ENCODE measurements at regions not wholly inside any gene's neighbourhood (a gene's known extent, or its start where the extent isn't known, plus 50 kb on each side); places are given as distances from the start of the nearest gene placed in this dataset.

DNA sequence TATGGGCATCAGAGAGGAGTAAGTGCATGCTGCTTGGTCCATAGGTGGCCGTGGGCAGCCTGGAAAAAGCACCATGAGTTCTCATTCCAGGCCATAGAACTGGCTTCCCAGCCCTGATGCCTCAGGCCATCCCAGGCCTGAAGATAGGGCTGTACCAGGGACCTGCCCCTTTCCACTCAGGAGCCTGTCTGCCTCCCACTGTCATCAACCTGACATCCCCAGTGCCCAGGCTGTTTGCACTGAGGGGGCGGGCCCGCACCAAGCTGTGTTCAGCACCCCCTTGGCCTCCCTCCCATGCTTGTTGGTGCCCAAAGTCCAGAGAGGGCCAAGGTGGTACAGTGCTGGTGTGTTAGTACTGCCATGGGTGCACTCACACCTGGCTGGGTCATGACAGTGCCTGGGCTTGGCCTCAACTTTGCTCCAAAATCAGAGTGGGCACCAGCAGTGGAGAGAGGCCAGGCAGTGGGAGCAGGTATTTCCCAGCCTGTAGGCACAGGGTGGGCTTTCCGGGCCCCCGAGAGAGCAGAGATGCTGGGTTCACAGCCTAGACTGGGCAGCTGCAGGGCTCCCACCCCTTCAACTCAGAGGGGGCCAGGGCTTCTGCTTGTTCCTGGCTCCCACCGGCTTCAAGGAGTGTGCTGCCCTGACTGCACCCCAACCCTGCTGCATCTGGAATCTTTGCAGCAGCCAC is 556.1 kb downstream of the SI start:
- H3K23ac ChIP-seq (ENCODE audit: low read length in 2 of 2), result no peak overlapping the region
- H3K4ac ChIP-seq (ENCODE audit: low read depth in 1 of 2, low read length in 2 of 2), result no peak overlapping the region
- no peaks in the 10 kb centered on the region for H3K27me3 ChIP-seq (ENCODE audit: control insufficient read depth in 1 of 2, insufficient read depth in 1 of 2, low read length in 2 of 2)
- WGBS, result 89% methylated on average over 6 of the region's 6 CpGs
- H3K9me3 ChIP-seq (ENCODE audit: control insufficient read depth, low read length), result peaks cover 22% of the 10 kb centered on the region
- no peak overlapping the region for H2AFZ ChIP-seq (ENCODE audit: low read depth, low read length)
- no peak overlapping the region for H3K14ac ChIP-seq (ENCODE audit: low read length in 2 of 2)
- H3K36me3 ChIP-seq (ENCODE audit: control insufficient read depth in 1 of 2, insufficient read depth in 2 of 2, low read depth in 1 of 2, low read length in 2 of 2), result no peaks in the 10 kb centered on the region
- no peak for DNase-seq
- H4K8ac ChIP-seq (ENCODE audit: low read length), result peak overlapping the region; percentile 9
- no peak overlapping the region for H3K4me3 ChIP-seq (ENCODE audit: insufficient read depth in 1 of 2, low read depth in 1 of 2, low read length in 2 of 2)
- H3K18ac ChIP-seq (ENCODE audit: low read depth in 1 of 2, low read length in 2 of 2), result no peak overlapping the region
- H3K79me1 ChIP-seq (replicated peaks; ENCODE audit: low read length, poor library complexity, severe bottlenecking), result no peaks in the 10 kb centered on the region
- no peak overlapping the region for H3K9ac ChIP-seq (ENCODE audit: low read length)
- no peak overlapping the region for H2BK5ac ChIP-seq (ENCODE audit: low read depth, low read length, poor library complexity, severe bottlenecking)
- no peak overlapping the region for H2AK5ac ChIP-seq (ENCODE audit: low read length, severe bottlenecking)
- no peaks in the 10 kb centered on the region for H3K4me1 ChIP-seq (ENCODE audit: control insufficient read depth, insufficient read depth, low read depth, low read length)
- no peak overlapping the region for H2BK120ac ChIP-seq (ENCODE audit: low read depth, low read length)
- no peak overlapping the region for H3K27ac ChIP-seq (ENCODE audit: low read length, poor library complexity, severe bottlenecking)
- H3K4me2 ChIP-seq (ENCODE audit: low read length, poor library complexity, severe bottlenecking), result no peak overlapping the region
- no peak overlapping the region for H2BK12ac ChIP-seq (ENCODE audit: low read length in 2 of 2)
- H2BK15ac ChIP-seq (ENCODE audit: low read depth, poor library complexity, severe bottlenecking), result no peak overlapping the region
- no peak overlapping the region for H4K91ac ChIP-seq (ENCODE audit: low read length)

DNA sequence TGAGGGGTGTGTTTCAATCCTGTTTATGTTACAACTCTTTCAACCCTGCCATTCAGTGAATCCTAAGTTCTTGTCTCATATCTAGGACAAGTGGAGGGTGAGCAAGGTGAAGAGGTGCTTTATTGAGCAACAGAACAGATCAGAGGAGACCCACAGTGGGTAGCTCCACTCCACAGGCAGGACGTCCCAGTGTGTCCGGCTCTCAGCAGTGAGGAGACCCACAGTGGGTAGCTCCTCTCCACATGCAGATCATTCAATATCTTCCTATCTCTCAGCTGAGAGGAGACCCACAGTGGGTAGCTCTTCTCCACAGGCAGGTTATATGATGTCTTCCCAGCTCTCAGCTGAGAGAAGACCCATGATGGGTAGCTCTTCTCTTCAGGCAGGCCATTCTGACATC is 556.7 kb downstream of the SI start:
- Histone ChIP-seq H2BK15ac (ENCODE audit: low read depth, poor library complexity, severe bottlenecking) (no peak overlapping the region), H3K27me3 (ENCODE audit: control insufficient read depth in 1 of 2, insufficient read depth in 1 of 2, low read length in 2 of 2) (no peaks in the 10 kb centered on the region), H2AFZ (ENCODE audit: low read depth, low read length) (no peak overlapping the region), H3K79me1 (replicated peaks; ENCODE audit: low read length, poor library complexity, severe bottlenecking) (no peaks in the 10 kb centered on the region), H3K18ac (ENCODE audit: low read depth in 1 of 2, low read length in 2 of 2) (no peak overlapping the region), H3K4ac (ENCODE audit: low read depth in 1 of 2, low read length in 2 of 2) (no peak overlapping the region), H3K14ac (ENCODE audit: low read length in 2 of 2) (no peak overlapping the region), H3K9me3 (ENCODE audit: control insufficient read depth, low read length) (peaks cover 22% of the 10 kb centered on the region), H3K4me2 (ENCODE audit: low read length, poor library complexity, severe bottlenecking) (no peak overlapping the region), H3K27ac (ENCODE audit: low read length, poor library complexity, severe bottlenecking) (no peak overlapping the region), H4K91ac (ENCODE audit: low read length) (no peak overlapping the region), H3K4me1 (ENCODE audit: control insufficient read depth, insufficient read depth, low read depth, low read length) (no peaks in the 10 kb centered on the region), H2BK120ac (ENCODE audit: low read depth, low read length) (no peak overlapping the region), H2BK5ac (ENCODE audit: low read depth, low read length, poor library complexity, severe bottlenecking) (no peak overlapping the region), H3K4me3 (ENCODE audit: insufficient read depth in 1 of 2, low read depth in 1 of 2, low read length in 2 of 2) (no peak overlapping the region), H3K36me3 (ENCODE audit: control insufficient read depth in 1 of 2, insufficient read depth in 2 of 2, low read depth in 1 of 2, low read length in 2 of 2) (no peaks in the 10 kb centered on the region), H4K8ac (ENCODE audit: low read length) (no peak overlapping the region), H2AK5ac (ENCODE audit: low read length, severe bottlenecking) (no peak overlapping the region), H2BK12ac (ENCODE audit: low read length in 2 of 2) (no peak overlapping the region), H3K23ac (ENCODE audit: low read length in 2 of 2) (no peak overlapping the region), H3K9ac (ENCODE audit: low read length) (no peak overlapping the region)
- no peak for DNase-seq
- 93% methylated on average over 2 of the region's 2 CpGs for WGBS

DNA sequence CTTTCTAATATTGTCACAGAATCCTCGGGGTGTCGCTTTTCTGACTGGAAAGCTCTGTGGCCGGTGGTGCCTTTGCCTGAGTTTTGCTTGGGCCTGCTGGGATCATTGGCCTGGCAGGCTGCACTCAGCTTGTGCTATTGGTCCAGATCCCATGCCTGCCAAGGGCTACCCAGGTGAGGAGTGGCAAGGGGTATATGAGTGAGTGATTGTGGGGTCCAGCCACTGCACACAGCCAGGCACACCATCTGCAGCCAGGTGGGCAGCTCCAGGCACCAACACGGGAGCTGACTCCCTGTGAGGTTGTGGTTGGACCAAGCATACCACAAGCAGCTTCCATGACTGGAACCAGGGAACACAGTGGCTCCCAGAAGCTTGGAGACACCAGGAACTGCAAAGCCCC is 557.2 kb downstream of the SI start:
- no peaks in the 10 kb centered on the region for H3K36me3 ChIP-seq (ENCODE audit: control insufficient read depth in 1 of 2, insufficient read depth in 2 of 2, low read depth in 1 of 2, low read length in 2 of 2)
- WGBS, result 79% methylated on average over 4 of the region's 4 CpGs
- no peak overlapping the region for H3K14ac ChIP-seq (ENCODE audit: low read length in 2 of 2)
- no peak overlapping the region for H2BK15ac ChIP-seq (ENCODE audit: low read depth, poor library complexity, severe bottlenecking)
- H4K91ac ChIP-seq (ENCODE audit: low read length), result no peak overlapping the region
- no peak overlapping the region for H3K4ac ChIP-seq (ENCODE audit: low read depth in 1 of 2, low read length in 2 of 2)
- H3K79me1 ChIP-seq (replicated peaks; ENCODE audit: low read length, poor library complexity, severe bottlenecking), result no peaks in the 10 kb centered on the region
- H2BK12ac ChIP-seq (ENCODE audit: low read length in 2 of 2), result no peak overlapping the region
- H3K23ac ChIP-seq (ENCODE audit: low read length in 2 of 2), result no peak overlapping the region
- no peak for DNase-seq
- no peak overlapping the region for H2BK5ac ChIP-seq (ENCODE audit: low read depth, low read length, poor library complexity, severe bottlenecking)
- H2AK5ac ChIP-seq (ENCODE audit: low read length, severe bottlenecking), result no peak overlapping the region
- no peak overlapping the region for H4K8ac ChIP-seq (ENCODE audit: low read length)
- H3K18ac ChIP-seq (ENCODE audit: low read depth in 1 of 2, low read length in 2 of 2), result no peak overlapping the region
- H3K9me3 ChIP-seq (ENCODE audit: control insufficient read depth, low read length), result peaks cover 22% of the 10 kb centered on the region
- H3K27ac ChIP-seq (ENCODE audit: low read length, poor library complexity, severe bottlenecking), result no peak overlapping the region
- H3K4me2 ChIP-seq (ENCODE audit: low read length, poor library complexity, severe bottlenecking), result no peak overlapping the region
- no peak overlapping the region for H2BK120ac ChIP-seq (ENCODE audit: low read depth, low read length)
- no peak overlapping the region for H3K9ac ChIP-seq (ENCODE audit: low read length)
- H3K4me3 ChIP-seq (ENCODE audit: insufficient read depth in 1 of 2, low read depth in 1 of 2, low read length in 2 of 2), result no peak overlapping the region
- no peaks in the 10 kb centered on the region for H3K4me1 ChIP-seq (ENCODE audit: control insufficient read depth, insufficient read depth, low read depth, low read length)
- H3K27me3 ChIP-seq (ENCODE audit: control insufficient read depth in 1 of 2, insufficient read depth in 1 of 2, low read length in 2 of 2), result no peaks in the 10 kb centered on the region
- no peak overlapping the region for H2AFZ ChIP-seq (ENCODE audit: low read depth, low read length)

DNA sequence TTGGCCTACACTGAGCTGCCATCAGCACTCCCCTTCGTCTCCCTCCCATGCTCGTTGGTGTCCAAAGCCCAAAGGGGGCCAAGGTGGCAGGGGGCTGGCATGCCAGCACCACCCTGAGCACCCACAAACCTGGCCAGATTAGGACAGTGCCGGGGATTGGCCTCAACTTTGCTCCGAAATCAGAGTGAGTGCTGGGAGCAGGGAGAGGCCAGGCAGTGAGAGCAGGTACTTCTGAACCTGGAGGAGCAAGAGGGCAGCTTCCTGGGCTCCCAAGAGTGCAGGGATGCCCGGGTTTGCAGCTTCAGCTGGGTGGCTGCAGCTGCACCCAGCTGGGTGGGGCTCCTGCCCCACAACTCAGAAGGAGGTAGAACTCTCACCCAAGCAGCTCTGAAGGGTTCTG is 563.0 kb downstream of the SI start:
- H4K91ac ChIP-seq (ENCODE audit: low read length), result no peak overlapping the region
- H2BK120ac ChIP-seq (ENCODE audit: low read depth, low read length), result no peak overlapping the region
- no peak overlapping the region for H2BK12ac ChIP-seq (ENCODE audit: low read length in 2 of 2)
- H3K4me2 ChIP-seq (ENCODE audit: low read length, poor library complexity, severe bottlenecking), result no peak overlapping the region
- no peaks in the 10 kb centered on the region for H3K36me3 ChIP-seq (ENCODE audit: control insufficient read depth in 1 of 2, insufficient read depth in 2 of 2, low read depth in 1 of 2, low read length in 2 of 2)
- H3K4me3 ChIP-seq (ENCODE audit: insufficient read depth in 1 of 2, low read depth in 1 of 2, low read length in 2 of 2), result no peak overlapping the region
- H4K8ac ChIP-seq (ENCODE audit: low read length), result no peak overlapping the region
- no peak overlapping the region for H2AFZ ChIP-seq (ENCODE audit: low read depth, low read length)
- no peak overlapping the region for H3K27ac ChIP-seq (ENCODE audit: low read length, poor library complexity, severe bottlenecking)
- peaks cover 9% of the 10 kb centered on the region for H3K9me3 ChIP-seq (ENCODE audit: control insufficient read depth, low read length)
- H2BK5ac ChIP-seq (ENCODE audit: low read depth, low read length, poor library complexity, severe bottlenecking), result no peak overlapping the region
- H2AK5ac ChIP-seq (ENCODE audit: low read length, severe bottlenecking), result no peak overlapping the region
- DNase-seq, result no peak
- no peak overlapping the region for H2BK15ac ChIP-seq (ENCODE audit: low read depth, poor library complexity, severe bottlenecking)
- H3K23ac ChIP-seq (ENCODE audit: low read length in 2 of 2), result no peak overlapping the region
- H3K27me3 ChIP-seq (ENCODE audit: control insufficient read depth in 1 of 2, insufficient read depth in 1 of 2, low read length in 2 of 2), result no peaks in the 10 kb centered on the region
- 71% methylated on average over 5 of the region's 5 CpGs for WGBS
- H3K4ac ChIP-seq (ENCODE audit: low read depth in 1 of 2, low read length in 2 of 2), result peak overlapping the region in 1 of 2 experiments; percentile 18
- no peaks in the 10 kb centered on the region for H3K4me1 ChIP-seq (ENCODE audit: control insufficient read depth, insufficient read depth, low read depth, low read length)
- H3K18ac ChIP-seq (ENCODE audit: low read depth in 1 of 2, low read length in 2 of 2), result no peak overlapping the region
- no peak overlapping the region for H3K9ac ChIP-seq (ENCODE audit: low read length)
- no peaks in the 10 kb centered on the region for H3K79me1 ChIP-seq (replicated peaks; ENCODE audit: low read length, poor library complexity, severe bottlenecking)
- H3K14ac ChIP-seq (ENCODE audit: low read length in 2 of 2), result no peak overlapping the region

Data from mesenchymal stem cell (in vitro differentiated cells and primary cell).